Islet of Langerhans (tissue), 1 donor: ENCODE measurements at regions not wholly inside any gene's neighbourhood (a gene's known extent, or its start where the extent isn't known, plus 50 kb on each side); places are given as distances from the start of the nearest gene placed in this dataset.
A peak's percentile ranks its signal among the peaks of the same experiment; 100 is the strongest.

ENCODE experiments used
- FAIRE-seq: peaks from one replicate; lab custom pipeline; 2011; peaks lifted over from hg19 to GRCh38; lab: Jason Lieb, UNC

DNA sequence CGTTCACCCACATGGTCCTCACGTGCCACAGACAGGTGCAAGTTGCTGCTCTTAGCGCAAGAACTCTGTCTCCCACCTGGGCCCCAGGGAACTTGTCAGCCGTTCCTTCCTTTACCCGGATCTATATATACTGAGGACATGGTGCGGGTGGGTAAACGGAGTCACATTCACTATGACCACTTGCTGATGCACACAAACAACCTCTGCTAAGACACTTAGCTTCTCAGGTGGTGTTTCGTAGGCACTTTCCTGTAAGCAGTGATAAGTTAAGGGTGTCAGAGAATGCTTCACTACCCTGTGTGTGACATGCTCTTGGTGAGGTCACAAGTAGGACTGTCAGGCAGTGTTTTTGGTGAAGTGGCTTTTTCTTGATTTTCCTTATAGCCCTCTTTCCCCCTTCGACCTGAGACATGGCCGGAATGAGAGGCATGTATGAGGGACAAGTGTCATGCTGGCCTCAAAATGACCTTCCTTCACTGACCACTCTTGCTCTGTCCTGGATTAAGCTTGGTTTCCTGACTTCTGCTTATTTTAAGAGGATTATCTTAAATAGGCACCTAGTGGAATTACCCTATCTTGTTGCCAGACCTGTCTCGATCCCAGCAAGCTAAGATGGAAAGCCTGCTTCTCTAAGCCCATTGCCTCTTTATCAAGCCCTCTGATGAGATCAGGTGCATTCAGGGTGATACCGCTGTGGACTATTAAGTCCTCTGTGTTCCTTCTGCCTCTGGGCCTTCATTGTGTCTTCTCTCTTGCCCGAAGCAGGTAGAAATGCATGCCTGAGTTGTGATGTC is 97.1 kb upstream of the CELF4 start:
- FAIRE-seq = no peak

DNA sequence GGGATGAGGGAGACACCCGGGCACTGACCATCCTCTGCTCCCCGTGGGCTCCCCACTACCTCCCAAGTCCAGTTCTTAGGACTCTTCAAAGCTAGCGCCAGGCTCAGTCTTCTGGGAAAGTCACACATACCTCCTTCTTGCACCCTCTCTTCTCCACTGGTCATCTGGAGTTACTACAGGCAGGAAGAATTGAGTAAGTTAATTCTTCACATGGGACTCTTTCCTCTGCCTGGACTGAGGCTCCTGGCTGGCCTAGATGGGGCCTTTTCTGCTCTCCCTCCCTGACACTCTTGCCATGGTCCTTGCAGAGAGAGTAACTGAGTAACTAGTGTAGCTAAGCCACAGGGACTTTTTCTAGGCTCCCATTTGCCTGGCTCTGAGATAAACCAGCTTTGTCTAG is 96.5 kb upstream of the CELF4 start:
- FAIRE-seq = no peak

DNA sequence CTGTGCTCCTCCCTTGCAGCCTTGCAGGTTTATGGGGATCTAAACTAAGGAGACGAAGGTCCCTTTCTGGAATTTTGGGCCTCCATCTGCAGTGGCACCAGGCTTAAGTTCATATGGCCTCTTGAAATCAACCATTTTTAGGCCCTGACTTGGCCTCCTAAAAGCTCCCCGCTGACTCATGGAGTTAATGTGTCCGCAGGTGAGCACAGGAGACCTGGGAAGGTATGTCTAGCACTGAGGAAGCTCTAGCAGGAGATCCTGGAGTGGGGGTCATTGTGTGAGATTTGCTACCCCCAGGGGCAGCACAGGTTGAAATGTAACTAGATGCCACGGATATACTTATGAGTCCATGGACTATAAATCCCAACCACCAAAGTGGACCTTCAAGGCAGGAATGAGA is 95.9 kb upstream of the CELF4 start:
- no peak for FAIRE-seq

DNA sequence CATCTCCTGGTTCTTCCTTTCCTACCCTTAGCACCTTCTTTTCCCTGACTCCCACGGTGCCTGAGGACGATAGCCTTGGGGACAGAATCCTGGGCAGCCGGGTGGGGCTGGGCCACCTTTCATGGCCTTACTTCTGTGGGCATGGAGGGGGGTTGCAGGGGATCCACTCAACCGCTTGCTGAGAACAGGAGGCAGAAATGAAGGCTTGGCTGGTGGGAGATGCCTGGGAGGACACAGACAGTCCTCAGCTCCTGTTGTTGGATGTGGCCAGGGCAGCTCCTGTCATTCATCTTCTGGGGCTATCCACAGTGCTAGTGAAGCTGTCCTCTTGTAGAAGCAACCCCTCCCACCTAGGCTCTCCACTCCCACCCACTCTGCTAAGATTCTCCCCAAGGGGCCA is 95.5 kb upstream of the CELF4 start:
- FAIRE-seq = no peak

DNA sequence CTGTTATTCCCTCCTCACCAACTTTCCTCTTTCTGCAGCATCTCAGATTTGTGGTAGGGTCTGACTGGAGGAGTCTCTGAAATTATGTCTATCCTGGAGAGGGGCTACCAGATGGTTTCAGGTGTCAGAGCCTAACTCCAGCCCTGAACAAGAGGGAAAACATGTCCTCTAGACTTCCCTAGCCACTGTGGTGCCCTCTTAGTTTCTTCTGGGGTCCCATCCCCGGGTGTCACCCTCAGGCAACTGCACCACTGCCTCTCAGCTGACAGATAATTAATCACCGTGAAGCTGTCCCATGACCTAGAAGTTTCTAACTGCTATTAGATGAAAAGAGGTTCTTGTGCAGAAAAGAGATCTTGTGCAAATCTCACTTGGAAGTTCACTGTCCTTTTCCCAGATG is 95.1 kb upstream of the CELF4 start:
- no peak for FAIRE-seq

DNA sequence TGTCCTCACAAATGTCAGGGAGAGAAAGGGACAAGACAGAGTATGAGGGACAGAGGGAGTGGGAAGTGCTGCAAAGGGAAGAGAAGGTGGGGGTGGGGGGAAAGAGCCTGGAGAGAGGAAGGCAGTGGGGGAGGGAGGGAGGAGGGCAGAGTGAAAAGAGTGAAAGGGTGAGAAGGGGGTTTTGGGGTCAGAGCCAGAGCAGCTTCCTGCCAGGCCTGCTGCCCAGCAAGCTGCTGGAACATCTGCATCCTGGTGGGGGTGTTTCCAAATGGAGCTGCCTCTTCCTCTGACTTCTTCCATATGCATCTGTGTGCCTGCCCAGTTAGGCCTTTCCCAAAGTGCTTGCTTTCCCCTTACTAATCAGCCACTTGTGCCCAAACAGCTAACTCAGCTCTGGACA is 94.3 kb upstream of the CELF4 start:
- no peak for FAIRE-seq

DNA sequence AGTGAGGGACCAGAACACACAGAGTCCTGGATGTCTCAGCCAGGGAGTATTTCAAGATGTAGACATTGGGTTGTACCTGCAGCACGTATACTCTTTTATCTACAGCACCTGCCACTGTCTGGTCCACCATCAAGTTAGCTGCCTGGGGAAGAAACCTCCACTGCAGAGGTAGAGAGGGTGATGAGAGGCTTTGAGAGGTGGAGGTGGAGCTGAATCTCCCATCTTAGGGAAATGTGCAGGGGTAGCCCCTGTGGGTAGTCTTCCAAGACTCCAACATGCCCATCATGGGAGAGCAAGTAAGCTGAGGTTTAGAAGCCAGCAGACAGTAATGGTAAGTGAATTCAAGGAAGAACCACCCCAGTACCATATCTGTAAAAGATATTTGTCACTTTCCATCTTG is 93.3 kb upstream of the CELF4 start:
- no peak for FAIRE-seq

DNA sequence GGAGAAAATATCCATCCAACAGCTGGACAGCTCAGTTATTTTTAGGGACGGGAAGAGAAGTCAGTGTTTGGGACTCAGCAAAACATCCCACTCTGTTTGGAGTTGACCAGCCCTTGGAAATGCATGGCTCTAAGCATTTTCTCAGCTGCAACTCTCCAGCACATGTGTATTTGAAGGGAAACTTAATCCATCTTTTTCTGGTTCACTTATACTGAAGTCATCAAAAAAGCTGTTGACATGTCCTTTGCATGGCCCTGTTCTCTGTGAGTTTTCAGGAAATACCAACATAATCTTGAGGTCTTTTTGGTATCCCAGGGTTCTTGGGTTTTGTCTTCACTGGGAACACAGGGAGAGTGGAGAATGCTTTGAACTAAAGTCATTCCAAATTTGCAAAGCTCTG is 91.9 kb upstream of the CELF4 start:
- no peak for FAIRE-seq

DNA sequence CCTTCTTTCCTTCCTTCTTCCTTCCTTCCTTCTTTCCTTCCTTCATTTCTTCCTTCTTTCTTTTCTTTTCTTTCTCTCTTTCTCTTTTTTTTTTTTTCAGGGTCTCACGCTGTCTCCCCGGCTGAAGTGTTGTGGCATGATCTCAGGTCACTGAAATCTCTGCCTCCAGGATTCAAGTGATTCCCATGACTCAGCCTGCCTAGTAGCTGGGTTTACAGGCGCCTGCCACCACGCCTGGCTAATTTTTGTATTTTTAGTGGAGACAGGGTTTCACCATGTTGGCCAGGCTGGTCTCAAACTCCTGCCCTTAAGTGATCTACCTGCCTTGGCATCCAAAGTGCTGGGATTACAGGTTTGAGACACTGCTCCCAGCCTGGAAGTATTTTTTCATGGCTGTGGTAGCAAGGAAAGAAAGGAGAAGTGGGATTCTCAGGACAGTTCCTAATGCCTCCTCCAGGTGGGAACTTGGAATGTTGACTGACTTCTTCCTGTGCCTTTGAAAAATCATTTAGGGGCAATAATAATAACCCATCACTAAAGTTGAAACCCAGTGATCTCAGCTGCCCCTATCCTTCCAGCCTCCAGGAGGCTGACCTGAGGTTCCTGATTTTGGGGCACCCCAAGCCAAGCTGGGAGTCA is 89.3 kb upstream of the CELF4 start:
- FAIRE-seq = no peak

DNA sequence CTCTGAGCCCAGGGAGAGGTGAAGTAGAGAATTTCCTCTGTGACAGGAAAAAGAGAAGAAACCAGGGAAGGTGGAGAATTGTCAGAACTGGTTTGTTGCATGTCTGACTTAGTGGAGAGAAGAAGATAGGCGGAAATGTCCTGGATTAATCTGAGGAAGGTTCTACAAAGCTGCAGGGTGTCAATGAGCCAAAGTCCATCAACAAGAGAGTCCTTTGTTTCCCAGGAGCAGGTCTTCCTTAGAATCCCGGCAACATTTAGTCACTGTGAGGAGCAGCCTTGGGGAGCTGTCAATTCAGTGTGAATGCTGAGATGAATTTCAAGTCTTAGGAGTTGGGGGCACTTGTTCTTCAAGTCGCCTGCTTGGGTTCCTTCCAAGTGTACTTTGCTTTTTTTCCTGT is 88.4 kb upstream of the CELF4 start:
- no peak for FAIRE-seq

DNA sequence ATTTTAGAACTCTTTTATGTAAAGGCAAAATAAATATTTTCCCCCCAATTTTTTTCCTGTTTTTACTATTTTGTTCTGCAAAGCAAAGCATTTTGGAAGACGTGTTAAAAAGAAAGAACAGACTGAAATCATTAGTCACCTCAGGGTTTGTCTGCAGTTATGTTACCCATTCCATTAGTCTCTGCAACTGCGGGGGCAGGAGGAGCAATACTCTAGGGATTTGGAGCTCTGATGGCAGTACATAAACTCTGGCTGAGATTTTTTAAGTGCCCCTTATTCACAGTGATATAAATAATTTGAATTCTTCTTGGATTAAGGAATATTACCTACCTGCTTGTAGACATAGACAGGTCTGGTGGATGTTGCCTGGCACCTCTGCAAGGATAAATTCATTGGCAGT is 88.0 kb upstream of the CELF4 start:
- no peak for FAIRE-seq

DNA sequence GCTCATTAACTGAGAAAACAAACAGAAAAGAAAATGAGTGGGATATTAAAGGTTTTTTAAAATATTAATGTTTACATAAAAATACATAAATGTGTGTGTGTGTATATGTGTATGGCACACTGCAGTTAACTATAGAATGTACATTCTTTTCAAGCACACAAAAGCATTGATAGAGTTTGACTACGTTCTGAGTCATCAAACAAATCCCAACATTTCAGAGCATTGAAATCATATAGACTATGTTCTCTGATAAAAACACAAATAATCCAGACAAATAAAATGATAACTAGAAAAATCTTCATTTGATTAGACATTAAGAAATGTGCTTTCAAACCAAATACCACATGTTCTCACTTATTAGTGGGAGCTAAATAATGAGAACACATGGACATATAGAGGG is 84.3 kb upstream of the CELF4 start:
- no peak for FAIRE-seq

DNA sequence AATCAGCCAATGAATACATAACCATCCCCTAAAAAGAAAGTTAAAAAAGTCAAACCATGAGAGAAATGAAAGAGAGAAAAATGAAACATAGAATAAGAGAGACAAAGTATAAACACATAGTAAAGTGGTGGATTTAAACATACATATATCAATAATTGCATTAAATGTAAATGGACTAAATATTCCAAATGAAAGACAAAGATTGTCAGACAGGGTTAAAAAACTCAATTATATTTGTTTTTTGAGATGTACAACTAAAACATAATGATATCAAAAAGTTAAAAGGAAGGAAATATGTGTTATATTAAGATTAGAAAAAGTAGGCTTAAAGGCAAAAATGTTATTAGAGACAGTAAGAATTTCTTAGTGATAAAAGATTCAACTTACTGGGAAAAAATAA is 83.8 kb upstream of the CELF4 start:
- peak; percentile 38 for FAIRE-seq

DNA sequence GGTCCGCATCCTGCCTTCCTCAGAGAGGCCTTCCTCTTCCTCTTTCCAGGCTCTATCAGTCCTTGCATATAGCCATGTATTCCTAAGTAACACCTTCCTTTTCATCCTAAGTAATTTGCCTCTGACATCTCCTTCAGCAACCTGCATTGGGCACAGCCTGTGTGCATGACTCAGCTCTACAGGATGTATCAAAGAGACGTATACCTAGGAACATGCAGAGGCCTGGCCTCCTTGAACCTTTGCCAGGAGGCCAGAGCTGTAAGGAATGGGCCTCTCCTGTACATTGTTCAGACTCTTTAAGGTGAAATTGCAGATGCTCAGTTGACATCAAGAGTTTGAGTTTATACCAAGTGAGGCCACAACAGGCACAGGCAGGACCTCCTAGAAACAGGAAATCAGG is 76.0 kb upstream of the CELF4 start:
- no peak for FAIRE-seq

DNA sequence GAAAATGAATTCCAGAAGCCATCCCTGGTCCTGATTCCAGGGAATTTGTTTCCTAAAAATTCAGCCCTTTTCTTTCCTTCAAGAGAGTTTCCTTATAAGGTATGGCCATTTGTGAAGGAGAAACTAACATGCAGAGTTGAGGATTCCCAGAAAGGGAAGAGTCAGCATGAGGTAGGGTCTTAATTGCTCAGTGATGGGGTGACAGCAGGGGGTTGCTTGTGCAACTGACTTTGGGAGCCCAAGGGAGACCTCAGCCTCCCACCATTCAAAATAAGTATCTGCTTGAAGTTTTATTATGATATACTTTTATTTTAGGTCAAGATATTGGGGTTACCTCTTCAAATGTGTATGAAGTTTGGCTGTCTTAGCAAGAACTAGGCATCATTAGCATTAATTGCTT is 74.9 kb upstream of the CELF4 start:
- FAIRE-seq = no peak

DNA sequence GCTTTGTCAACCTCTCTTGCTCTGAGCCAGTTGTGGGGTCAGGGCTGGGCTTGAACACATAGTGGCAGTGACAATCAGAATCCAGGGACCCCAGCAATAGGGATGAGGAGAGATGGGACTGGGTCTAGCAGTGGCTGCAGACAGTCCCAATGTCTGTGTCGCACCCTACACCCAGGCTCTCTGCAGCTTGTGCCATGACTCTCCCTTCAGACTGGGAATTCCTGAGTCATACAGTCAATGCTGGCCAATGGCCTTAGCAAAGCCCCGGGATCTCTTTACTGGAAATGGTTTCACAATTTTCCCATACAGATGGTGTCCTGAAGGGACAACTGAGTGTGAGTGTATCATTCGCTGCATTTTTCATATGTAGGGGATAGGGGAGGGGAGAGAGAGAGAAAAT is 74.2 kb upstream of the CELF4 start:
- no peak for FAIRE-seq

DNA sequence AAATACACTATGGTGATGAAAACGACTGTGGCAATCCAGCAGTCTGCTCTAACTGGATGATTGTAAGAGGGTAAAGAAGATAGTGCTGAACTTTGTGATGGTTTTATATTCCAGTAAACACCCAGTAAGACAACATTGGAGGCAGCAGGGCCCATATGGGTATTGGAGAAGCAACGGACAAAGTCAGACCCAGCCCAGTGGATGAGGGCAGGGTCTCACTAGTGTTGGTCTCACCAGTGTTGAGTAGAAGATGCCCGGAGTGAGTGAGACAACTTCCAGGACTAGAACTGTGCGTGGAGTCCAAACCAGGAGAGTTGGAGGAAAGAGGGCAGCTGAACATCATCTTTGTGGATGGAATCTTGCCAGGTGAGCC is 71.9 kb upstream of the CELF4 start:
- FAIRE-seq = no peak

DNA sequence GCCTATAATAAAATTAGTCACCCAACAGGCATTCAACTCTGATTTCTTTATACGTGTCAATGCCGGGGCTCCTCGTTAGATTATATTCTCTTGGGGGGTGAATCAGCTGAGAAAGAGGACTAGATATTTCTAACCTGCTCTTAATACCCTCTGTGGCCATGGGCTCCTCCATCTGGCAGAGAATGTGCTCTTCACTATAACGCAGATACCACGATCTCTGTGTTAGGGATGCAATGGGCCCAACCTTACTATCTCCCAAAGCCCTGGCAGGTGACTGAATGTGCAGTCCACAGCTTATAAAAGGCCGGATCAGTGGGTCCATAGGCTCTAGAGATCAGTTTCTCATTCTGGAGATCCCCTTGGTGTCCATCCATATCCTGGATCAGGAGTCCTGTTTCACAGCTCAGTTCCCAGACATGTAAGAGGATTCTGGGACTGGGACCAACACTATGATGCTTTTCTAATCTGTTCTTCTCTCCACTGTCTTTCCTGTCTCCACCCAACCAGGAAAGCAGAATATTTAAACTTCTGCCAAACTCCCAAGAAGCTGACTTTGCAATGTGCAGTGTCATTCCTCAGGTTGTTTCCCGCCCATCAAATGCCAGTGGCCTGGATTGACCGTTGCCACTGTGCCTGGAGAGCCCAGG is 71.4 kb upstream of the CELF4 start:
- FAIRE-seq = no peak

DNA sequence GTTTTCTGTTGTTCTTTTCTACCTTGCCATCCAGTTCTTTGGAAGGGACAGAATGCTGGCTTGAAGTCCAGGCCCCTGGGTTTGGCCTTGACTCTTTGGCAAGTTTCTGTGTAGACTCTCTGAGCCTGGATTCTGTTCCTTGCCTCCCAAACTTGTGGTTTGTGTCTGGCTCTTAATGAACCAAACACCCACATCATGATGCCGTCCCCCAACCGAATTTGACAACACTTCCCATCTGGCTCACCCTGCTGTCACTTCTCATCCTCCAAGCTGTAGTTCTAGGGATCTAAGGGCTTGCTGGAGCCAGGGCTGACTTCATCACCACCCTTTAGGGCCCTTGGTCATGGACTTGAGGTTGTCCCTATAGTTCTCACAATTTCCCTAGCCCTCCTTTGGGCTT is 68.9 kb upstream of the CELF4 start:
- no peak for FAIRE-seq

DNA sequence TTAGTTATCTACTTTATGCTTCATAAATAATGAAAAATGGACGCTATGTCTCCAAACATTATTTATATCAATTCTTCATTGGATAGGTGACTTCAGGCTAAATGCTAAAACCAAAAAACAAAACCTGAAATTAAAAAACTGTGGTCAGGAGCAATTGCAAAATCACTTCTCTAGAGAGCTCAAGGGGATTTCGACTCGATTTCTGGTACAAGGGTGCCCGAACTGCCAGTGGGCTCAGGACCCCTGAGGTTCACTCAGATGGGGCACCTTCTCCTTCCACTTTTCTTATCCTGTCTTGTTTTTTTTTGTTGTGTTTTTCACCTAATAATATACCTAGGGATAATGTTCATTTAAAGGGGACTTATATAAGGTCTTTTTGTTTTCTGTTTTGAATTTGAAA is 65.8 kb upstream of the CELF4 start:
- no peak for FAIRE-seq

DNA sequence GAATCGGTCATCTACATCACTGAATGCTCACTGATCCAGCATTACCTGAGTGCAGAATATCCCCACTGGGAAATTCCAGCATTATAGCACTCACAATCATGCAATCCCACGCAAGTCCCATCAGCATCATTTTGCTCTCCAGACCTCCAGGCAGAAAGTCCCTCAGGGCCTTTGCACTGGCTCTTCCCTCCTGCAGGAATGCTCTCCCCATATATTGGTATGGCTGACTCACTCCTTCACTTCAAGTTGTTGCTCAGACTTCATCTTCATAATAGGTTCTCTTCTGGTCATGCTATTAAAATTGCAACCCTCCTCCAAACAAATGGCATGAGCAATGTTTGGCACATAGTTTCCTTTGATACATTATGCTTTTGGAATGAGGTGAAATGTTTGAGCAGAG is 64.7 kb upstream of the CELF4 start:
- FAIRE-seq = no peak

DNA sequence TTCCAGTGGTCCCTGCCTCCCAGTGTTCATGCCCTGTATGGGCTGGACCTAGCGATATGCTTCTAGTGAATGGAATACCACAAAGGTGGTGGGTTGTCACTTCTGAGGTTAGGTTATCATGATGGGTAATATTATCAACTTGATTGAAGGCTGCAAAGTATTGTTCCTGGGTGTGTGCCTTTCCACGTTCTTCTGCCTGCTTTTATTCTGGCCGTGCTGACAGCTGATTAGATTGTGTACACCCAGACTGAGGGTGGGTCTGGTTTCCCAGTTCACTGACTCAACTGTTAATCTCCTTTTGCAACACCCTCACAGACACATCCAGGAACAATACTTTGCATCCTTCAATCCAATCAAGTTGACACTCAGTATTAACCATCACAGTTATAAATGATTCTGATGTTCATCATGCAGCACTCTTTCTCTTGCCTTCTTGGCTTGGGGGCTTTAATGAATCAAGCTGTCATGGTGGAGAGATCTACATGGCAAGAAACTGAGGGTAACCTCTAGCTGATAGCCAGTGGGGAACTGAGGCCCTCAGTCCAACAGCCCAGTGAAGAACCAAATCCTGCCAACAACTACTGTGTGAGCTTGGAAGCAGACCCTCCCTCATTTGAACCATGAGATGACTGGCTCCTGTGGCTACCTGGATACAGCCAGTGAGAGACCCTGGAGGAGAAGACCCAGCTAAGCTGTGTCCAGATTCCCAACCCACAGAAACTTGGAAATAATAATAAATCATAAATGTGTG is 63.0 kb upstream of the CELF4 start:
- no peak for FAIRE-seq

DNA sequence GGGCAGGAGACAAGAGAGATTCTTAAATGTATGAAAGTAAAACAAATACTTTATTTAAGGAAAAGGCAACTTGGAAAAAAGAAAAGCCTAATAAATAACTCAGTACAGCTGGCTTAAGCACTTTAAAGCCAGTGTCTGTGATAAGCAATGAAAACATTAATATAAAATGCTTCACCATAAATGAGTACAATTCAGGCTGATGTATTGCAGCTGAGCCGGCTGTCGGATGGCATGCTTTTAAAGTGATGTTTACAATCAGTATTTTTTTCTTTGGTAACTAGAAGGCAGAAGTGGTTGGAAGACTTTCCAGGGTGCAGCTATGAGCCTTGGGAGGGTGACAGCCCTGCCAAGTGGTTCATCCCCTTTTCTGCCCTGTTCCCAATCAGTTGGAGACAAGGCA is 58.7 kb upstream of the CELF4 start:
- FAIRE-seq = no peak
